ENCODE measurements at regions not wholly inside any gene's neighbourhood (a gene's known extent, or its start where the extent isn't known, plus 50 kb on each side); places are given as distances from the start of the nearest gene placed in this dataset.

DNA sequence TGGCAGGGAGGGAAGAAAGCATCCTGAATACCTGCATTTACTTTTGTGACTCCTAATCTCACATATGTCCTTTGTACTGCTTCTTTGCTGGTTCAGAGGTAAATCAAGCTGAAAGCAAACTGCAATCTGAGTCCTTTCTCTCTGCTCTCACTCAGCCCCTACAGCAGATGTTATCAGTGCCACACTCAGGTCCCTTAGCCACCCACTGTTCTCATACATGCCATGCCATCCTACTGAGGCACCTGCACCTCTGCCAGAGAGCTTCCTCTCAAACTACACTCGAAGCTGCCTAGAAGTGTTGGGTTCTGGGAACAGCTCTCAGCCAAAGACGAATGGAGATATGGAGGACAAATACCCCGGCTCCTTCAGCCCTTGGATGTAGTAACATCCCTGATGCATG, 244.5 kb downstream of the TXNL1 start:
- TF ChIP-seq, protein P1, sequence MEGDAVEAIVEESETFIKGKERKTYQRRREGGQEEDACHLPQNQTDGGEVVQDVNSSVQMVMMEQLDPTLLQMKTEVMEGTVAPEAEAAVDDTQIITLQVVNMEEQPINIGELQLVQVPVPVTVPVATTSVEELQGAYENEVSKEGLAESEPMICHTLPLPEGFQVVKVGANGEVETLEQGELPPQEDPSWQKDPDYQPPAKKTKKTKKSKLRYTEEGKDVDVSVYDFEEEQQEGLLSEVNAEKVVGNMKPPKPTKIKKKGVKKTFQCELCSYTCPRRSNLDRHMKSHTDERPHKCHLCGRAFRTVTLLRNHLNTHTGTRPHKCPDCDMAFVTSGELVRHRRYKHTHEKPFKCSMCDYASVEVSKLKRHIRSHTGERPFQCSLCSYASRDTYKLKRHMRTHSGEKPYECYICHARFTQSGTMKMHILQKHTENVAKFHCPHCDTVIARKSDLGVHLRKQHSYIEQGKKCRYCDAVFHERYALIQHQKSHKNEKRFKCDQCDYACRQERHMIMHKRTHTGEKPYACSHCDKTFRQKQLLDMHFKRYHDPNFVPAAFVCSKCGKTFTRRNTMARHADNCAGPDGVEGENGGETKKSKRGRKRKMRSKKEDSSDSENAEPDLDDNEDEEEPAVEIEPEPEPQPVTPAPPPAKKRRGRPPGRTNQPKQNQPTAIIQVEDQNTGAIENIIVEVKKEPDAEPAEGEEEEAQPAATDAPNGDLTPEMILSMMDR (IDR thresholded peaks at IDR 0.05) = no peak
- no peak for TF ChIP-seq POLR2A (IDR thresholded peaks at IDR 0.05)

All from ovary (tissue), 3 donors.